Endothelial cell of umbilical vein (primary cell): ENCODE measurements at regions not wholly inside any gene's neighbourhood (a gene's known extent, or its start where the extent isn't known, plus 50 kb on each side); places are given as distances from the start of the nearest gene placed in this dataset.

Source experiments
- BruUV-seq: library from RNA; stranded (reverse); fragments of 400-500 nt; replicated peaks from 2 replicates; lab custom pipeline; 2021; lab: Mats Ljungman, UMichigan
- CTCF ChIA-PET: fragments of 300-600, 350-600 bp; sonication (Branson Sonifier 250); formaldehyde crosslinking; loops from one replicate; lab custom pipeline; 2021; ENCODE audit warnings: antibody characterized with exemption, inconsistent platforms; lab: Charles Lee
- POLR2A ChIA-PET: fragments of 300-600, 350-600 bp; sonication (Branson Sonifier 250); formaldehyde crosslinking; loops from one replicate; lab custom pipeline; 2021; ENCODE audit warnings: antibody characterized with exemption, inconsistent platforms; lab: Charles Lee
- DNase-seq: peaks from one replicate; pipeline ENCODE4 v3.0.0-alpha.2; 2011; ENCODE audit warnings: low read depth, low spot score
- FAIRE-seq: peaks from 2 replicates; lab custom pipeline; 2011; peaks lifted over from hg19 to GRCh38; lab: Jason Lieb, UNC
- H2AFZ ChIP-seq: 2 replicates; pipeline ENCODE4 v1.6.0; 2012; ENCODE audit warnings: low read depth, low read length, control low read depth, inconsistent platforms
- H3K27ac ChIP-seq: 2 replicates; pipeline ENCODE4 v1.5.1; 2011; ENCODE audit warnings: low read depth, mild to moderate bottlenecking, control low read depth, low read length, moderate library complexity; ENCODE audit not compliant: insufficient read depth
- H3K27me3 ChIP-seq, 2 experiments: 2 replicates each; pipeline versions ENCODE4 v1.6.0 to v1.6.1; 2011; ENCODE audit warnings: low read length in 2 of 2, mixed read lengths in 1 of 2; ENCODE audit not compliant: control insufficient read depth in 2 of 2, insufficient read depth in 2 of 2
- H3K36me3 ChIP-seq, 2 experiments: 2 replicates in 1 of 2; 3 replicates in 1 of 2; pipeline ENCODE4 v1.5.1; 2011; ENCODE audit warnings: low read length in 2 of 2, mild to moderate bottlenecking in 1 of 2, moderate library complexity in 1 of 2; ENCODE audit not compliant: control insufficient read depth in 2 of 2, insufficient read depth in 2 of 2; ENCODE audit errors: extremely low read depth in 1 of 2
- H3K4me1 ChIP-seq: 3 replicates; pipeline ENCODE4 v1.5.1; 2011; ENCODE audit warnings: mild to moderate bottlenecking, low read length; ENCODE audit not compliant: control insufficient read depth, insufficient read depth; ENCODE audit errors: extremely low read depth
- H3K4me2 ChIP-seq: 2 replicates; pipeline ENCODE4 v1.6.1; 2011; ENCODE audit warnings: low read length, control low read depth, mixed read lengths; ENCODE audit not compliant: insufficient read depth
- H3K4me3 ChIP-seq, 3 experiments: fragments of 200-600 bp in 1 of 3; sonication (generic), shearing (Covaris generic) in 1 of 3; replicated peaks in 1 of 3; 2 replicates each; pipeline ENCODE4 v1.5.1; 2011 to 2016; ENCODE audit warnings: control low read depth in 3 of 3, low read length in 3 of 3, mild to moderate bottlenecking in 2 of 3, inconsistent platforms in 1 of 3, low read depth in 1 of 3, moderate library complexity in 1 of 3; ENCODE audit not compliant: insufficient read depth in 1 of 3
- H3K79me2 ChIP-seq: 2 replicates; pipeline ENCODE4 v1.6.0; 2012; ENCODE audit warnings: low read length, inconsistent platforms; ENCODE audit not compliant: control insufficient read depth, insufficient read depth
- H3K9ac ChIP-seq: replicated peaks from 2 replicates; pipeline ENCODE3; 2011; ENCODE audit warnings: low read length, control low read depth; ENCODE audit not compliant: insufficient read depth; ENCODE audit errors: extremely low read depth
- H3K9me1 ChIP-seq: replicated peaks from 3 replicates; pipeline ENCODE4 v1.6.0; 2011; ENCODE audit warnings: mild to moderate bottlenecking, low read length; ENCODE audit not compliant: control insufficient read depth, insufficient read depth; ENCODE audit errors: extremely low read depth
- H3K9me3 ChIP-seq: replicated peaks from 2 replicates; pipeline ENCODE4 v1.5.1; 2012; ENCODE audit warnings: low read length, inconsistent platforms; ENCODE audit not compliant: control insufficient read depth, insufficient read depth
- H4K20me1 ChIP-seq: replicated peaks from 2 replicates; pipeline ENCODE3; 2011; ENCODE audit warnings: mild to moderate bottlenecking, low read length; ENCODE audit not compliant: control insufficient read depth, insufficient read depth; ENCODE audit errors: extremely low read depth
- CTCF ChIP-seq, 2 donors: IDR thresholded peaks; 1 replicate in 1 of 2; 2 replicates in 1 of 2; pipeline ENCODE4 v1.5.1; 2011; ENCODE audit warnings: low read length in 2 of 2, mild to moderate bottlenecking in 2 of 2, moderate library complexity in 2 of 2, control low read depth in 1 of 2, inconsistent platforms in 1 of 2, low read depth in 1 of 2; ENCODE audit not compliant: insufficient read depth in 1 of 2; ENCODE audit errors: extremely low read depth in 1 of 2
- EZH2 ChIP-seq: IDR thresholded peaks from 2 replicates; pipeline ENCODE4 v1.6.1; 2012; ENCODE audit warnings: borderline replicate concordance, low read depth, mild to moderate bottlenecking, moderate library complexity, low read length, inconsistent platforms; ENCODE audit not compliant: severe bottlenecking
- FOS ChIP-seq: IDR thresholded peaks from 2 replicates; pipeline ENCODE4 v1.6.1; 2011; ENCODE audit warnings: mild to moderate bottlenecking, low read length, moderate library complexity, borderline replicate concordance; ENCODE audit not compliant: insufficient read depth
- GATA2 ChIP-seq: IDR thresholded peaks from 2 replicates; pipeline ENCODE4 v1.7.0; 2011; ENCODE audit warnings: low read depth, mild to moderate bottlenecking, moderate library complexity, mixed read lengths, low read length; ENCODE audit not compliant: insufficient read length, insufficient read depth
- JUN ChIP-seq: IDR thresholded peaks from 2 replicates; pipeline ENCODE4 v1.6.1; 2011; ENCODE audit warnings: borderline replicate concordance, low read depth; ENCODE audit not compliant: insufficient read length, insufficient read depth
- MAX ChIP-seq: IDR thresholded peaks from 2 replicates; pipeline ENCODE4 v1.6.1; 2011; ENCODE audit not compliant: insufficient read depth, insufficient read length
- MYC ChIP-seq: IDR thresholded peaks from one replicate; pipeline ENCODE4 v1.6.1; 2011; ENCODE audit warnings: mild to moderate bottlenecking, low read depth, low read length
- POLR2A ChIP-seq: IDR thresholded peaks from 2 replicates; pipeline ENCODE4 v1.6.1; 2012; ENCODE audit warnings: low read depth, mild to moderate bottlenecking, control low read depth, low read length
- POLR2AphosphoS5 ChIP-seq: IDR thresholded peaks from 2 replicates; pipeline ENCODE4 v1.6.1; 2012; ENCODE audit warnings: low read depth, mild to moderate bottlenecking, control low read depth, low read length, moderate library complexity; ENCODE audit not compliant: insufficient read depth
- dilution Hi-C: fragments of 300-500 bp; cut with MboI; formaldehyde crosslinking; loops from one replicate; pipeline ENCODE4 v1.15.0; 2019; ENCODE audit warnings: low sequenced_read_pairs; ENCODE audit not compliant: extremely low pct_ligation_motif_present
- intact Hi-C: fragments of 100-400 bp; cut with micrococcal nuclease; formaldehyde crosslinking; loops from one replicate; pipeline ENCODE4 v1.10.0; 2022

GRCh38 chrX:43566170-43566569, 89.9 kb upstream of the MAOA start:
- intact Hi-C loops, result no loop called here
- H4K20me1 ChIP-seq, result no peaks in the 10 kb centered on the region
- no peak overlapping the region for H2AFZ ChIP-seq
- no peaks in the 10 kb centered on the region for H3K36me3 ChIP-seq
- H3K9me1 ChIP-seq, result no peaks in the 10 kb centered on the region
- no peaks in the 10 kb centered on the region for H3K4me1 ChIP-seq
- H3K9me3 ChIP-seq, result no peaks in the 10 kb centered on the region
- FAIRE-seq (no peak), DNase-seq (no peak)
- BruUV-seq, result no TSS peak
- H3K27ac ChIP-seq, result no peak overlapping the region
- ChIA-PET POLR2A (no interaction called here), CTCF (interaction anchor here (0.9 kb wide), 1 partner anchor 184 kb away, joined by 5 read pairs; no protein-coding TSS in a partner anchor)
- H3K79me2 ChIP-seq, result no peaks in the 10 kb centered on the region
- H3K9ac ChIP-seq, result no peak overlapping the region
- TF ChIP-seq MYC (no peak), POLR2AphosphoS5 (no peak), FOS (no peak), CTCF (IDR thresholded peaks at IDR 0.05; ENCODE audit: extremely low read depth in 1 of 2, insufficient read depth in 1 of 2, low read depth in 1 of 2, low read length in 2 of 2) (no peak), EZH2 (no peak), MAX (no peak), GATA2 (no peak), POLR2A (no peak), JUN (no peak)
- no peak overlapping the region for H3K4me2 ChIP-seq
- no peaks in the 10 kb centered on the region for H3K27me3 ChIP-seq
- no peak overlapping the region for H3K4me3 ChIP-seq
- dilution Hi-C loops, result no loop called here
